PC-3 (cell line): ENCODE measurements at regions not wholly inside any gene's neighbourhood (a gene's known extent, or its start where the extent isn't known, plus 50 kb on each side); places are given as distances from the start of the nearest gene placed in this dataset.

Experiments
- ATAC-seq: fragments of 200-7000 bp; cut with Tn5 transposase; 2 replicates; pipeline ENCODE4 v1.9.1; 2020; ENCODE audit warnings: mild to moderate bottlenecking, moderate library complexity
- BruUV-seq: library from RNA; stranded (reverse); fragments of 400-500 nt; replicated peaks from 2 replicates; lab custom pipeline; 2021; lab: Mats Ljungman, UMichigan
- CTCF ChIA-PET: fragments of 300-600 bp; sonication (Branson Sonifier 250); formaldehyde crosslinking; loops from one replicate; lab custom pipeline; 2022; ENCODE audit warnings: antibody characterized with exemption; lab: Charles Lee
- POLR2A ChIA-PET: fragments of 300-600 bp; sonication (Branson Sonifier 250); formaldehyde crosslinking; loops from one replicate; lab custom pipeline; 2022; ENCODE audit warnings: antibody characterized with exemption; ENCODE audit not compliant: unreplicated experiment; lab: Charles Lee
- DNase-seq: peaks from one replicate; pipeline ENCODE4 v3.0.0-alpha.2; 2015
- H2AFZ ChIP-seq: fragments of 300-600 bp; sonication (generic); 2 replicates; pipeline ENCODE4 v1.6.0; 2016; ENCODE audit warnings: antibody characterized with exemption, low read length
- H3F3A ChIP-seq: fragments of 300-600 bp; sonication (generic); one replicate; pipeline ENCODE4 v1.6.0; 2017; ENCODE audit warnings: antibody characterized with exemption, low read length, control low read depth, mild to moderate bottlenecking; ENCODE audit not compliant: unreplicated experiment
- H3K27ac ChIP-seq: fragments of 300-600 bp; sonication (generic); 2 replicates; pipeline ENCODE4 v1.5.1; 2016; ENCODE audit warnings: mild to moderate bottlenecking, low read length
- H3K27me3 ChIP-seq: fragments of 300-600 bp; sonication (generic); 2 replicates; pipeline ENCODE4 v1.6.1; 2016; ENCODE audit warnings: low read length, mixed read lengths
- H3K36me3 ChIP-seq: fragments of 300-600 bp; sonication (generic); 2 replicates; pipeline ENCODE4 v1.6.1; 2016; ENCODE audit warnings: low read depth, mixed run types, low read length, mixed read lengths
- H3K4me1 ChIP-seq: fragments of 300-600 bp; sonication (generic); 2 replicates; pipeline ENCODE4 v1.5.1; 2016; ENCODE audit warnings: low read length; ENCODE audit not compliant: insufficient read depth
- H3K4me2 ChIP-seq: fragments of 300-600 bp; sonication (generic); 2 replicates; pipeline ENCODE4 v1.6.0; 2016; ENCODE audit warnings: low read length
- H3K4me3 ChIP-seq: fragments of 300-600 bp; sonication (generic); 2 replicates; pipeline ENCODE4 v1.5.1; 2016; ENCODE audit warnings: mild to moderate bottlenecking, low read length, mixed read lengths
- H3K79me2 ChIP-seq: fragments of 300-600 bp; sonication (generic); 2 replicates; pipeline ENCODE4 v1.6.1; 2017; ENCODE audit warnings: low read length, mixed read lengths
- H3K9ac ChIP-seq: fragments of 300-600 bp; sonication (generic); 2 replicates; pipeline ENCODE4 v1.6.0; 2016; ENCODE audit warnings: mild to moderate bottlenecking, low read length
- H3K9me2 ChIP-seq: fragments of 300-600 bp; sonication (generic); replicated peaks from 2 replicates; pipeline ENCODE4 v1.6.1; 2016; ENCODE audit warnings: mixed run types, low read length, mixed read lengths
- H3K9me3 ChIP-seq: fragments of 300-600 bp; sonication (generic); 2 replicates; pipeline ENCODE4 v1.6.1; 2016; ENCODE audit warnings: low read length, mixed read lengths
- H4K20me1 ChIP-seq: fragments of 300-600 bp; sonication (generic); 2 replicates; pipeline ENCODE4 v1.6.1; 2016; ENCODE audit warnings: low read length, mixed read lengths
- EZH2 ChIP-seq: fragments of 300-600 bp; sonication (generic); IDR thresholded peaks from one replicate; pipeline ENCODE4 v1.6.1; 2017; ENCODE audit warnings: antibody characterized with exemption, mild to moderate bottlenecking, low read length; ENCODE audit not compliant: unreplicated experiment
- EZH2phosphoT487 ChIP-seq: fragments of 300-600 bp; sonication (generic); IDR thresholded peaks from 2 replicates; pipeline ENCODE4 v1.6.1; 2018; ENCODE audit warnings: mild to moderate bottlenecking, antibody characterized with exemption, low read length, borderline replicate concordance
- intact Hi-C: fragments of 100-400 bp; cut with micrococcal nuclease; formaldehyde crosslinking; loops from 2 replicates; pipeline ENCODE4 v1.9.0; 2023
- TF ChIP-seq, protein P1 (sequence below): fragments of 300-600 bp; sonication (generic); conservative IDR thresholded peaks from 2 replicates; pipeline ENCODE4 v1.5.1; 2017; ENCODE audit warnings: antibody characterized with exemption, low read depth, mild to moderate bottlenecking, low read length

DNA sequence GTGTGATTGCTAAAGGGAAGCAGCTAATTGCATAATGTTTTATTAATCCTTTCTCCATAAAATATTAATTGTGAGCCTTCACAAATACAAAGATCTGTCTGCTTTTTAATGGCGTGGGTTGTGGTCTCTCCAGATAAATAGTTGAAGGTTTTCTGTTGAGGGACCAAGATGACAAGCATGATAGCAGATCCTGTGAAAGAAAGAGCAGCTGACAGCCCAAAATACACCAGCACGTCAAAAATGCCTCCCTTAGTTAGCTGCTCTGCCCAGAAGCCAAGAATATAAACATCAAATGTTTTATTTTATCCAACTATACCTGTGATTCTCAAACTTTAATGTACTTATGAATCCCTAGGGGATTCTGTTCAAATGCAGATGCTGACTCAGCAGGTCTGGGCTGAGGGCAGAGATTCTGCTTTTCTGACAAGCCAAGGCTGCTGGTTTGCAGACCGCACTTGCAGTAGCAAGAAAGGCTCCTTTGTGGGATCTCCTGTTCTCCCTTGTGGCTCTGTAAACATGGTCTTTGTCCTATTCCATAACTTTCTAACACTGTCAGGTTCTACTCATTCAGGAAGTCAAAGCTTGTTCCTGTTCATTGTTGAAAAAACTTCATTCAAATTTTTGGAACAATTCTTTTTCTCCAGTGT, 119.1 kb upstream of the SLC25A36 start:
- POLR2A ChIA-PET, result no interaction called here
- ATAC-seq (no peak), DNase-seq (no peak)
- no peak overlapping the region for H3K9ac ChIP-seq
- CTCF ChIA-PET, result no interaction called here
- no peaks in the 10 kb centered on the region for H3F3A ChIP-seq
- intact Hi-C loops, result no loop called here
- H3K9me2 ChIP-seq, result no peaks in the 10 kb centered on the region
- no peak overlapping the region for H2AFZ ChIP-seq
- TF ChIP-seq EZH2phosphoT487 (no peak), EZH2 (no peak)
- TF ChIP-seq, protein P1, sequence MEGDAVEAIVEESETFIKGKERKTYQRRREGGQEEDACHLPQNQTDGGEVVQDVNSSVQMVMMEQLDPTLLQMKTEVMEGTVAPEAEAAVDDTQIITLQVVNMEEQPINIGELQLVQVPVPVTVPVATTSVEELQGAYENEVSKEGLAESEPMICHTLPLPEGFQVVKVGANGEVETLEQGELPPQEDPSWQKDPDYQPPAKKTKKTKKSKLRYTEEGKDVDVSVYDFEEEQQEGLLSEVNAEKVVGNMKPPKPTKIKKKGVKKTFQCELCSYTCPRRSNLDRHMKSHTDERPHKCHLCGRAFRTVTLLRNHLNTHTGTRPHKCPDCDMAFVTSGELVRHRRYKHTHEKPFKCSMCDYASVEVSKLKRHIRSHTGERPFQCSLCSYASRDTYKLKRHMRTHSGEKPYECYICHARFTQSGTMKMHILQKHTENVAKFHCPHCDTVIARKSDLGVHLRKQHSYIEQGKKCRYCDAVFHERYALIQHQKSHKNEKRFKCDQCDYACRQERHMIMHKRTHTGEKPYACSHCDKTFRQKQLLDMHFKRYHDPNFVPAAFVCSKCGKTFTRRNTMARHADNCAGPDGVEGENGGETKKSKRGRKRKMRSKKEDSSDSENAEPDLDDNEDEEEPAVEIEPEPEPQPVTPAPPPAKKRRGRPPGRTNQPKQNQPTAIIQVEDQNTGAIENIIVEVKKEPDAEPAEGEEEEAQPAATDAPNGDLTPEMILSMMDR, result no peak
- H3K4me2 ChIP-seq, result no peak overlapping the region
- H4K20me1 ChIP-seq, result no peaks in the 10 kb centered on the region
- no peaks in the 10 kb centered on the region for H3K9me3 ChIP-seq
- no peak overlapping the region for H3K27ac ChIP-seq
- H3K4me1 ChIP-seq, result no peaks in the 10 kb centered on the region
- no peak overlapping the region for H3K4me3 ChIP-seq
- H3K79me2 ChIP-seq, result no peaks in the 10 kb centered on the region
- no TSS peak for BruUV-seq
- H3K36me3 ChIP-seq, result no peaks in the 10 kb centered on the region
- H3K27me3 ChIP-seq, result no peaks in the 10 kb centered on the region

- H3K36me3 ChIP-seq, result no peaks in the 10 kb centered on the region
- ChIA-PET CTCF (no interaction called here), POLR2A (no interaction called here)
- H3K9me2 ChIP-seq, result no peaks in the 10 kb centered on the region
- no peaks in the 10 kb centered on the region for H4K20me1 ChIP-seq
- no TSS peak for BruUV-seq
- intact Hi-C loops, result no loop called here
- H3K79me2 ChIP-seq, result no peaks in the 10 kb centered on the region
- H2AFZ ChIP-seq, result no peak overlapping the region
- H3K27ac ChIP-seq, result no peak overlapping the region
- TF ChIP-seq, protein P1, result no peak
- TF ChIP-seq EZH2phosphoT487, result no peak
- H3F3A ChIP-seq, result no peaks in the 10 kb centered on the region
- no peak overlapping the region for H3K4me3 ChIP-seq
- ATAC-seq, result no peak
- no peak overlapping the region for H3K9ac ChIP-seq
- H3K9me3 ChIP-seq, result no peaks in the 10 kb centered on the region
- no peak for DNase-seq
- no peak overlapping the region for H3K4me2 ChIP-seq
- H3K4me1 ChIP-seq, result no peaks in the 10 kb centered on the region
- H3K27me3 ChIP-seq, result no peaks in the 10 kb centered on the region
These were observed 118.5 kb upstream of the SLC25A36 start for GRCh38 chr3:140823106-140823505.

GRCh38 chr3:140827894-140828293, 113.7 kb upstream of the SLC25A36 start:
- intact Hi-C loops, result no loop called here
- POLR2A ChIA-PET, result no interaction called here
- no peak overlapping the region for H3K4me2 ChIP-seq
- H3K79me2 ChIP-seq, result no peaks in the 10 kb centered on the region
- H3K27me3 ChIP-seq, result no peaks in the 10 kb centered on the region
- no peaks in the 10 kb centered on the region for H3K4me1 ChIP-seq
- CTCF ChIA-PET, result no interaction called here
- no peaks in the 10 kb centered on the region for H3F3A ChIP-seq
- no peaks in the 10 kb centered on the region for H3K36me3 ChIP-seq
- H3K4me3 ChIP-seq, result no peak overlapping the region
- H3K27ac ChIP-seq, result no peak overlapping the region
- no peaks in the 10 kb centered on the region for H4K20me1 ChIP-seq
- H3K9me2 ChIP-seq, result no peaks in the 10 kb centered on the region
- H3K9ac ChIP-seq, result no peak overlapping the region
- ATAC-seq (no peak), DNase-seq (no peak)
- TF ChIP-seq, protein P1, result no peak
- TF ChIP-seq EZH2phosphoT487 (no peak), EZH2 (no peak)
- no peak overlapping the region for H2AFZ ChIP-seq
- BruUV-seq, result no TSS peak
- H3K9me3 ChIP-seq, result no peaks in the 10 kb centered on the region
